ENCODE measurements at regions not wholly inside any gene's neighbourhood (a gene's known extent, or its start where the extent isn't known, plus 50 kb on each side); places are given as distances from the start of the nearest gene placed in this dataset.

- Histone ChIP-seq H2BK15ac (ENCODE audit: low read length) (no peak overlapping the region; the same call in 1 of the 2 replicates), H3K79me1 (ENCODE audit: low read depth, low read length) (no peaks in the 10 kb centered on the region; the same call in 1 of the 2 replicates), H3K27ac (ENCODE audit: low read depth, low read length) (no peak overlapping the region), H3K9me3 (ENCODE audit: insufficient read depth in 2 of 2, low read depth in 1 of 2, low read length in 1 of 2) (no peaks in the 10 kb centered on the region), H3K4me2 (ENCODE audit: insufficient read depth in 1 of 2, low read depth in 2 of 2, low read length in 2 of 2) (no peak overlapping the region), H4K5ac (ENCODE audit: insufficient read length, low read depth, low read length) (no peak overlapping the region), H3K23me2 (ENCODE audit: low read depth, low read length) (no peaks in the 10 kb centered on the region; the same call in 1 of the 2 replicates), H3K14ac (ENCODE audit: insufficient read length) (no peak overlapping the region), H2BK120ac (replicated peaks; ENCODE audit: low read depth, low read length) (no peak overlapping the region), H2BK12ac (ENCODE audit: low read depth, low read length) (no peak overlapping the region; the same call in 1 of the 2 replicates), H3K4me3 (ENCODE audit: extremely low read depth in 1 of 4, insufficient read depth in 2 of 4, low read depth in 3 of 4, low read length in 4 of 4) (no peak overlapping the region), H2AFZ (ENCODE audit: low read length) (no peak overlapping the region), H3K9ac (replicated peaks in 1 of 4; ENCODE audit: extremely low read depth in 1 of 4, low read depth in 3 of 4, low read length in 3 of 4) (no peak overlapping the region), H4K20me1 (replicated peaks in 1 of 2; ENCODE audit: control insufficient read depth in 1 of 2, insufficient read depth in 2 of 2, low read length in 2 of 2) (no peaks in the 10 kb centered on the region), H4K8ac (ENCODE audit: extremely low read depth, insufficient read depth, low read length) (no peak overlapping the region), H3K4ac (replicated peaks; ENCODE audit: insufficient read length, low read depth, low read length) (no peak overlapping the region), H3K23ac (ENCODE audit: insufficient read length) (no peak overlapping the region), H3K56ac (replicated peaks; ENCODE audit: insufficient read length, low read depth, low read length) (no peak overlapping the region), H2BK20ac (ENCODE audit: low read length) (no peak overlapping the region), H2AK5ac (ENCODE audit: low read depth, low read length) (no peak overlapping the region), H4K91ac (replicated peaks; ENCODE audit: insufficient read length, low read length) (no peak overlapping the region), H3K27me3 (replicated peaks in 1 of 4; ENCODE audit: control insufficient read depth in 3 of 4, extremely low read depth in 1 of 4, insufficient read depth in 3 of 4, low read length in 3 of 4) (no peaks in the 10 kb centered on the region), H3K79me2 (ENCODE audit: control insufficient read depth in 1 of 2, insufficient read depth in 2 of 2, low read length in 2 of 2) (no peaks in the 10 kb centered on the region), H3K18ac (ENCODE audit: extremely low read depth, low read length) (no peak overlapping the region), H2BK5ac (ENCODE audit: low read depth, low read length) (no peak overlapping the region), H3K36me3 (ENCODE audit: control insufficient read depth in 2 of 4, insufficient read depth in 4 of 4, low read length in 3 of 4) (no peaks in the 10 kb centered on the region), H3K4me1 (replicated peaks in 1 of 4; ENCODE audit: control insufficient read depth in 3 of 4, insufficient read depth in 4 of 4, low read length in 3 of 4) (no peaks in the 10 kb centered on the region)
- ChIA-PET CTCF (ENCODE audit: partially characterized antibody) (no interaction called here), POLR2A (ENCODE audit: partially characterized antibody) (no interaction called here)
- no peak for FAIRE-seq
- no peak for DNase-seq (ENCODE audit: low read depth in 1 of 2, low spot score in 2 of 2)
- 80% methylated on average over 1 of the region's 1 CpG; no CpG with 5 or more reads in 1 of the 2 experiments for WGBS, 2 experiments (ENCODE audit: extremely low coverage in 1 of 2, insufficient coverage in 1 of 2, insufficient read length in 1 of 2, insufficient replicate concordance in 2 of 2, low coverage in 1 of 2, low lambda C conversion rate in 2 of 2, missing lambda C conversion rate in 1 of 2)
- TF ChIP-seq ZNF274 (IDR thresholded peaks at IDR 0.05; ENCODE audit: borderline replicate concordance, extremely low read depth, low read length) (no peak), KDM1A (IDR thresholded peaks at IDR 0.05; ENCODE audit: borderline replicate concordance, low read length) (no peak), GTF2F1 (IDR thresholded peaks at IDR 0.05; ENCODE audit: borderline replicate concordance, low read depth, low read length) (no peak), BRCA1 (IDR thresholded peaks at IDR 0.05; ENCODE audit: low read depth, low read length) (no peak), EZH2 (IDR thresholded peaks at IDR 0.05; ENCODE audit: low read depth, low read length, severe bottlenecking) (no peak), CEBPB (IDR thresholded peaks at IDR 0.05; ENCODE audit: low read depth, low read length) (no peak), BACH1 (IDR thresholded peaks at IDR 0.05; ENCODE audit: low read length) (no peak)
Measured at GRCh38 chr3:40968666-40969065, 230.6 kb upstream of the CTNNB1 start.
